NT2/D1 (cell line): ENCODE measurements at regions not wholly inside any gene's neighbourhood (a gene's known extent, or its start where the extent isn't known, plus 50 kb on each side); places are given as distances from the start of the nearest gene placed in this dataset.

Experiments used
- DNase-seq: peaks from one replicate; pipeline ENCODE4 v3.0.0-alpha.2; 2011; ENCODE audit warnings: low read depth, low spot score
- H3K27me3 ChIP-seq: 2 replicates; pipeline ENCODE4 v1.6.0; 2011; ENCODE audit warnings: mild to moderate bottlenecking; ENCODE audit not compliant: insufficient read length, insufficient read depth
- H3K36me3 ChIP-seq: 2 replicates; pipeline ENCODE4 v1.6.1; 2011; ENCODE audit warnings: mild to moderate bottlenecking, low read length, mixed read lengths; ENCODE audit not compliant: insufficient read depth, insufficient read length
- H3K4me1 ChIP-seq: 2 replicates; pipeline ENCODE4 v1.5.1; 2011; ENCODE audit not compliant: insufficient read depth, insufficient read length
- H3K4me3 ChIP-seq: 2 replicates; pipeline ENCODE4 v1.5.1; 2011; ENCODE audit warnings: low read depth; ENCODE audit not compliant: insufficient read length
- H3K9ac ChIP-seq: 2 replicates; pipeline ENCODE4 v1.6.0; 2011; ENCODE audit warnings: low read depth; ENCODE audit not compliant: insufficient read length
- H3K9me3 ChIP-seq: 2 replicates; pipeline ENCODE4 v1.5.1; 2011; ENCODE audit warnings: mild to moderate bottlenecking, low read length; ENCODE audit not compliant: insufficient read depth
- SUZ12 ChIP-seq: IDR thresholded peaks from 2 replicates; pipeline ENCODE4 v1.6.1; 2011; ENCODE audit not compliant: insufficient read length, insufficient read depth; ENCODE audit errors: extremely low read depth
- YY1 ChIP-seq: IDR thresholded peaks from 2 replicates; pipeline ENCODE4 v1.6.1; 2011; ENCODE audit not compliant: insufficient read length, insufficient read depth
- ZNF274 ChIP-seq: IDR thresholded peaks from 2 replicates; pipeline ENCODE4 v1.6.1; 2011; ENCODE audit warnings: mild to moderate bottlenecking, low read depth, low read length

DNA sequence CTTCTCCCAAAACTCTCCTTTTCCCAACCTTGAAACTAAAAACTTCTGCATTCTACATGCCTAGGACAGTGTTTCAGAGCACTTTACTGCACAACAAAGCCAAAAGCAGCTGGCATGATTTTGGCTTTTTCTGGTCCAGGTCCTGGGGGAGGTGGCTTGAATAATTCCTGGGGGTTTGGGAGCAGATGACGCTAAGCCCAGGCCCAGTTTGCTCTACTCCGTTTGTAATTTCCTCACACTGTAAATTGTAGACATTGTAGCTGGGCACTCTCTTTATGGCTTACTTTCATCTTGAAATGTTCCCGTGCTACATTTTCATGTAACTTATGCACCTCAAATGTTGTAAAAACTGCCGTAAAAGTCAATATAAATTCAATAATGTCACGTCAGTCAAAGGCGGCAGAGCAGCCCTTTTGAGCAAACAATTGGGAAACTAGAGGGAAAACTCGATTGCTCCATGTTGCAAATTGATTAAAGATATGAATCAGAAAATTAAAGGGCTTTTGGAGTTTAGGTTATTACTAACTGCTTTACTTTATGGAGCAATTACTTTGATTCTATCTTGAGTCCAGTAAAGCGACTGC lies 373.2 kb upstream of the SLC14A2 start:
- Histone ChIP-seq H3K9ac (no peak overlapping the region), H3K36me3 (no peaks in the 10 kb centered on the region), H3K9me3 (no peaks in the 10 kb centered on the region), H3K4me3 (no peak overlapping the region), H3K27me3 (no peaks in the 10 kb centered on the region), H3K4me1 (no peaks in the 10 kb centered on the region)
- DNase-seq: no peak
- TF ChIP-seq SUZ12 (no peak), ZNF274 (no peak), YY1 (no peak)

DNA sequence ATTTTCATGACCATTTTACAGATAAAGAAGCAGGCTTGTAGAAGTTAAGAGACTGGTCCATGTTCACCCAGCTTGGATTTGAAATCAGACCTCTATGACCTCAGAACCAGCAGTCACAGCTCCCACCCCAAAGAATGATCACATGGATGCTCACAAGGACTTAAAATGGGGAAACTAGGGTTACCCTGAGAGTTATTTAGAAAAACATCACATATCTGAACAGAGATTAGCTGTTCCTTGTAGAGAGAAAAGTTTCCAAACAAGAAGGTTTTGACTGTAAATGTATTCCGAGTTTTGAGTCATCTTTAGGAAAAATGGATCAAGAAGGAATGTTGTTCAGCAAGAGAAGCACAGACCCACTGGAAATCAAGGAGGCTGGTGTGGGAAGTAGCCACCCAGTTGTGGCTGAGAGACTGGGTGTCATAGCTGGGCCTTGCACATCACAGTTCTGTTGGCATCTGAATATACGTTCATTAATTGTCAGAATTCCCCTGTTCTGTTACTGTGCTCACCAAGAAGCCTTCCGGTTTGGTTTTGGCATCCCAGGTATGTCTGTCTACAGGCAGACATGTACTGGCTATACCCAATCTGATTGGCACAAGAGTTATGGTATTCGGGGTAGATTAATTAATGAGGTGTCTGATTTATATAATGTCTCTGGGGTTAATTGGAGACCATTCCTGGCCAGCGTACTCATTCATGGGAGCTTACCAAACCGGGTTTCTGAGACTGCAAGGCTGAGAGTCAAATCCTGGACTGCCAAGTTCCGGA lies 371.8 kb upstream of the SLC14A2 start:
- Histone ChIP-seq H3K4me1 (no peaks in the 10 kb centered on the region), H3K9me3 (no peaks in the 10 kb centered on the region), H3K36me3 (no peaks in the 10 kb centered on the region), H3K4me3 (no peak overlapping the region), H3K27me3 (no peaks in the 10 kb centered on the region), H3K9ac (no peak overlapping the region)
- DNase-seq: no peak
- TF ChIP-seq SUZ12: no peak
- TF ChIP-seq YY1: no peak
- no peak for TF ChIP-seq ZNF274

DNA sequence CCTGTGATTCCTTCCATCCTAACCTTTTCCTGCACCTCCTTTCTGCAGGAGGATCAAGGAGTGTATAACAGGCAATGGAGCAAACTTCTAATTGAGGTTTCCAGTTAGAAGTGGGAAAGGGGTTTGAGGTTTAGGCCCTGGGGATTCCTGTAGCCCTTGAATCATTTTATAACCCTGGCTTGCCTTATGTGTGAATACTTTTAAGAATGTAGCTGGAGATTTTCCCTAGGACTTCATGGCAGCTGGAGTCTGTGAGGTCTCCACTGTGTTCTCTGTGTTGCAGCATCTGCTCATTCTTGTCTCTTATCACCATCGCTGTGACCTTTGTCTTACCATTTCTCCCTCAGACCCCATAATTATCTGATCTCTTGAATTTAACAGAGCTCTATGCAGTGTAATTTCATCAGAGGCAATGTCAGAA lies 370.2 kb upstream of the SLC14A2 start:
- Histone ChIP-seq H3K4me3 (no peak overlapping the region), H3K9me3 (no peaks in the 10 kb centered on the region), H3K4me1 (no peaks in the 10 kb centered on the region)

DNA sequence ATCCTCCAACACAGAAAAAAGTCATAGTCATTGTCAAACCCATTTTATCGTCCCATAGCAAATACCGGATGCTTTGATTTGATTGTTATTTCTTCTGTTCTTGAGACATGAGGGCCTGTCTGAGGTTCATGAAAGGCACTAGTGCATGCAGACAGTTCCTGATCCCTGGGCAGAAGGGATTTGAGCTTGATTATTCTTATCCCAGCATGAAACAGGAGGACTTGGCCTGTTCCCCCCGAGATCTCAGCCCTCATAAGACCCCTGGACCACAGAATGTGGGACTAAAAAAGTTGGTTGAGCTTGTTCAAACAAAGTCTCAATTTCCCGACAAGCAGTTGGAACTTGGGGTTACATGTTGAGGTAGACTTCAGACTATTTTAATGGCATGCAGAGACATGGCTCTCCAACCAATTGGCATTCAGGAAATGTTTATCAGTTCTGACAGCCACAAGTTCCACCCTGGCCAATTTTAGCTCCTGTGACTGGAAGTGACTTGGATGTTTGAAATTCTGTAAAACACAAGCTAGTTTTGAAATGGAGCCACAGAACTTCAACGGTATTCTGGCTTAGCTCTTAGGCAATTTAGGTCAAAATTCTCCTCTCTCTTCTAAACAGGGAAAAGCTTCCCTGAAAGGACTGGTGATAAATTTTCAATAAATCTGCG lies 366.9 kb upstream of the SLC14A2 start:
- Histone ChIP-seq H3K27me3 (no peaks in the 10 kb centered on the region), H3K4me1 (no peaks in the 10 kb centered on the region), H3K9me3 (no peaks in the 10 kb centered on the region), H3K4me3 (no peak overlapping the region), H3K36me3 (no peaks in the 10 kb centered on the region), H3K9ac (no peak overlapping the region)
- DNase-seq: no peak
- TF ChIP-seq SUZ12 (no peak), YY1 (no peak), ZNF274 (no peak)

More for the DNA sequence above, 370.2 kb upstream of the SLC14A2 start:
- no peak for TF ChIP-seq SUZ12
- no peak for TF ChIP-seq YY1
- no peak for TF ChIP-seq ZNF274
- H3K36me3 ChIP-seq: no peaks in the 10 kb centered on the region
- no peak overlapping the region for H3K9ac ChIP-seq
- DNase-seq: no peak
- no peaks in the 10 kb centered on the region for H3K27me3 ChIP-seq

DNA sequence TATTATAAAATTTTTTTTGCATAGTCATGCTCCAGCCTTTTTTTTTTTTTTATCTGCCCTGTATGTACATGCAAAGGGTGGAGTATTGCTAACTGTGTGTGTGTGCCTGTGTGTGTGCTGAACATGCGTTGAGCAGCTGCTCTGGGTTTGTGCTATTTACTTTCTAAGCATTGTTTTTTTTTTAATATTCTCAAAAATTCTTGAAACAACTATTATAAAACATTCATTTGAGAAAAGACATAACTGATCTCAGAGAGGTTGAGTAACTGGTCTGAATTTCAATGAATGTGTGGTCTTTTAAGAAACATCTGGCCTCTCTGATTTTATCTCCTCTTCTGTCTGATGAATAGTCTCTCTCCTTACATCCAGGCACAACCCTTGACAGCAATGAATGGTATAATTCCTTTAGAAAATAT lies 366.0 kb upstream of the SLC14A2 start:
- H3K36me3 ChIP-seq: no peaks in the 10 kb centered on the region
- no peak for DNase-seq
- H3K4me3 ChIP-seq: no peak overlapping the region
- no peaks in the 10 kb centered on the region for H3K27me3 ChIP-seq
- no peaks in the 10 kb centered on the region for H3K4me1 ChIP-seq
- TF ChIP-seq SUZ12 (no peak), ZNF274 (no peak), YY1 (no peak)
- no peaks in the 10 kb centered on the region for H3K9me3 ChIP-seq
- no peak overlapping the region for H3K9ac ChIP-seq

DNA sequence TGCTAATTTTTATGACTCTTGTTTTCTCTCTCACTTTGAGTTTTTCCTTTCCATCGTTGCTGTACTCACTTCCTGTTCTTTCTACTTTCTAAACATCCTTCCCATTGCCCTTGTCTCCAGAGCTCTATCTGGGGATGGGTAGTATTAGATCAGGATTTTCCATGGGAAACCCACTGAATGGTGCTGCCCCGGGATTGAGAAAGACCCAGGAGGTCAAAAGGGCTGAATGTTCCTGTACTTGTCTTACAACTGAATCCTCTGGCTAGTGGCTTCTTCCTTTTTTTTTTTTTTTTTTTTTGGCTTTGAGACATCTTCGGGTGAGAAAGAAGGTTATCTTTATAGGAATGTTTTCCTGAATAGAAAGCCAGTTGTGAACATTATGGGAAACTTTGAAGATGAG lies 364.8 kb upstream of the SLC14A2 start:
- H3K9me3 ChIP-seq: no peaks in the 10 kb centered on the region
- peaks cover 3% of the 10 kb centered on the region for H3K4me1 ChIP-seq
- no peak overlapping the region for H3K4me3 ChIP-seq
- H3K27me3 ChIP-seq: no peaks in the 10 kb centered on the region
- no peak for TF ChIP-seq YY1
- TF ChIP-seq SUZ12: no peak
- TF ChIP-seq ZNF274: no peak
- no peaks in the 10 kb centered on the region for H3K36me3 ChIP-seq
- no peak for DNase-seq
- H3K9ac ChIP-seq: no peak overlapping the region

DNA sequence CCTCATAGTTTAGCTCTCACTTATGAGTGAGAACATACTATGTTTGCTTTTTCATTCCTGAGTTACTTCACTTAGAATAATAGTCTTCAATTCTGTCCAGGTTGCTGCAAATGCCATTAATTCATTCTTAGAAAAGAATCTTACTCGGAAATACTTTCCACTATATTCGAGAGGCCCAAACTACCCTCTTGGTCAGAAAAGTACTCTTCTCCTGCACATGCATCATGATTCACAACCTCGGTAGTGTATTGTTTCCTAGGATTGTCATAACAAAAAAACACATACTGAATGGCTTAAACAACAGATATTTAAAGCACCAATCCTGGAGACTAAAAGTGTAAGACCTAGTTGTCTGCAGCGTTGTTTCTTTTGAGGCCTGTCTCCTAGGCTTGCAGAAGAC lies 364.0 kb upstream of the SLC14A2 start:
- no peak for DNase-seq
- H3K4me1 ChIP-seq: peaks cover 3% of the 10 kb centered on the region
- no peaks in the 10 kb centered on the region for H3K9me3 ChIP-seq
- no peaks in the 10 kb centered on the region for H3K27me3 ChIP-seq
- no peak overlapping the region for H3K9ac ChIP-seq
- no peak overlapping the region for H3K4me3 ChIP-seq
- TF ChIP-seq SUZ12: no peak
- no peak for TF ChIP-seq YY1
- TF ChIP-seq ZNF274: no peak
- H3K36me3 ChIP-seq: no peaks in the 10 kb centered on the region
